ENCODE measurements at regions not wholly inside any gene's neighbourhood (a gene's known extent, or its start where the extent isn't known, plus 50 kb on each side); places are given as distances from the start of the nearest gene placed in this dataset.

- TF ChIP-seq EZH2 (IDR thresholded peaks at IDR 0.05) (no peak), POLR2AphosphoS5 (IDR thresholded peaks at IDR 0.05; ENCODE audit: borderline replicate concordance, low read depth, low read length) (no peak), FOXP2 (optimal IDR thresholded peaks at IDR 0.05; ENCODE audit: control extremely low read depth, extremely low read length, insufficient read depth) (no peak)
Measured at GRCh38 chr2:18200771-18201170, 322.3 kb downstream of the KCNS3 start.

All from SK-N-MC (cell line).